SK-N-SH treated with all-trans-retinoic acid at 6 μM for 48 hours (cell line): ENCODE measurements at regions not wholly inside any gene's neighbourhood (a gene's known extent, or its start where the extent isn't known, plus 50 kb on each side); places are given as distances from the start of the nearest gene placed in this dataset.
A peak's percentile ranks its signal among the peaks of the same experiment; 100 is the strongest.

ENCODE experiments used
- ATAC-seq: fragments of 200-7000 bp; cut with Tn5 transposase; 3 replicates; pipeline ENCODE4 v1.9.1; 2020; ENCODE audit warnings: mild to moderate bottlenecking, moderate library complexity
- ARNTL ChIP-seq: fragments of 450-650 bp; formaldehyde crosslinking; IDR thresholded peaks from 2 replicates; pipeline ENCODE4 v1.5.0; 2020; ENCODE audit warnings: low read depth, mild to moderate bottlenecking, moderate library complexity, borderline replicate concordance
- BACH2 ChIP-seq: fragments of 250-450 bp; sonication (Bioruptor Pico); IDR thresholded peaks from 2 replicates; pipeline ENCODE4 v1.9.0; 2021; ENCODE audit warnings: mild to moderate bottlenecking, borderline replicate concordance
- CREB5 ChIP-seq: fragments of 250-450 bp; sonication (Bioruptor Pico); IDR thresholded peaks from 2 replicates; pipeline ENCODE4 v1.5.1; 2020; ENCODE audit warnings: low read depth, mild to moderate bottlenecking, moderate library complexity
- CSDC2 ChIP-seq: fragments of 250-450 bp; sonication (Bioruptor Pico); IDR thresholded peaks from 2 replicates; pipeline ENCODE4 v1.5.0; 2020; ENCODE audit warnings: mild to moderate bottlenecking, moderate library complexity
- CSRNP3 ChIP-seq: fragments of 250-450 bp; sonication (Bioruptor Pico); IDR thresholded peaks from 2 replicates; pipeline ENCODE4 v1.5.1; 2021; ENCODE audit warnings: mild to moderate bottlenecking, moderate library complexity
- ESRRG ChIP-seq: fragments of 250-450 bp; sonication (Bioruptor Pico); IDR thresholded peaks from 2 replicates; pipeline ENCODE4 v1.6.1; 2021; ENCODE audit warnings: mild to moderate bottlenecking
- GLIS3 ChIP-seq: fragments of 250-450 bp; sonication (Bioruptor Pico); IDR thresholded peaks from 2 replicates; pipeline ENCODE4 v1.5.0; 2020; ENCODE audit warnings: mild to moderate bottlenecking, moderate library complexity
- ISL1 ChIP-seq: fragments of 250-450 bp; sonication (Bioruptor Pico); IDR thresholded peaks from 2 replicates; pipeline ENCODE4 v2.1.2; 2022; ENCODE audit warnings: mild to moderate bottlenecking, moderate library complexity
- OSR1 ChIP-seq: fragments of 250-450 bp; sonication (Bioruptor Pico); IDR thresholded peaks from 2 replicates; pipeline ENCODE4 v1.8.0; 2022; ENCODE audit warnings: moderate library complexity, mild to moderate bottlenecking, inconsistent platforms
- POU6F1 ChIP-seq: fragments of 250-450 bp; sonication (Bioruptor Pico); IDR thresholded peaks from 2 replicates; pipeline ENCODE4 v1.8.0; 2021; ENCODE audit warnings: low read depth, mild to moderate bottlenecking, moderate library complexity, borderline replicate concordance
- PPARA ChIP-seq: fragments of 250-450 bp; sonication (Bioruptor Pico); IDR thresholded peaks from 2 replicates; pipeline ENCODE4 v1.5.0; 2020; ENCODE audit warnings: mild to moderate bottlenecking, borderline replicate concordance
- RARB ChIP-seq: fragments of 250-450 bp; sonication (Bioruptor Pico); IDR thresholded peaks from 2 replicates; pipeline ENCODE4 v1.8.0; 2021; ENCODE audit warnings: mild to moderate bottlenecking, moderate library complexity
- SNAI2 ChIP-seq: fragments of 250-450 bp; sonication (Bioruptor Pico); IDR thresholded peaks from 2 replicates; pipeline ENCODE4 v1.5.0; 2020; ENCODE audit warnings: mild to moderate bottlenecking, moderate library complexity
- TCF4 ChIP-seq: fragments of 250-450 bp; sonication (Bioruptor Pico); IDR thresholded peaks from 2 replicates; pipeline ENCODE4 v1.8.0; 2021; ENCODE audit warnings: mild to moderate bottlenecking, moderate library complexity, borderline replicate concordance
- TOX ChIP-seq: fragments of 250-450 bp; sonication (Bioruptor Pico); IDR thresholded peaks from 2 replicates; pipeline ENCODE4 v1.8.0; 2021; ENCODE audit warnings: mild to moderate bottlenecking, moderate library complexity, borderline replicate concordance
- TSHZ2 ChIP-seq: fragments of 250-450 bp; sonication (Bioruptor Pico); IDR thresholded peaks from 2 replicates; pipeline ENCODE4 v1.5.0; 2020; ENCODE audit warnings: mild to moderate bottlenecking, moderate library complexity
- ZC3H10 ChIP-seq: fragments of 250-450 bp; sonication (Bioruptor Pico); IDR thresholded peaks from 2 replicates; pipeline ENCODE4 v1.5.1; 2021; ENCODE audit warnings: mild to moderate bottlenecking, moderate library complexity
- ZFP3 ChIP-seq: fragments of 250-450 bp; sonication (Bioruptor Pico); IDR thresholded peaks from 2 replicates; pipeline ENCODE4 v1.5.0; 2020; ENCODE audit warnings: mild to moderate bottlenecking, moderate library complexity
- ZFP30 ChIP-seq: fragments of 450-650 bp; formaldehyde crosslinking; IDR thresholded peaks from 2 replicates; pipeline ENCODE4 v1.5.0; 2022; ENCODE audit warnings: mild to moderate bottlenecking, moderate library complexity
- ZNF565 ChIP-seq: fragments of 450-650 bp; formaldehyde crosslinking; conservative IDR thresholded peaks from 2 replicates; pipeline ENCODE4 v1.5.0; 2020; ENCODE audit warnings: low read depth, mild to moderate bottlenecking, moderate library complexity
- ZNF70 ChIP-seq: fragments of 450-650 bp; formaldehyde crosslinking; IDR thresholded peaks from 2 replicates; pipeline ENCODE4 v1.5.0; 2020; ENCODE audit warnings: mild to moderate bottlenecking, moderate library complexity
- ZNF8 ChIP-seq: fragments of 450-650 bp; formaldehyde crosslinking; IDR thresholded peaks from 2 replicates; pipeline ENCODE4 v1.5.0; 2020; ENCODE audit warnings: mild to moderate bottlenecking, moderate library complexity

GRCh38 chr2:223508372-223508771 is 93.8 kb downstream of the SCG2 start:
- peak; percentile 94 for ATAC-seq
- TF ChIP-seq TCF4 (CRISPR knock-in tag) = no peak

- ATAC-seq = no peak
- TF ChIP-seq ZFP30 (CRISPR knock-in tag) = no peak
- no peak for TF ChIP-seq RARB (CRISPR knock-in tag)
- TF ChIP-seq, all 23 proteins: peak for 0
Observed at GRCh38 chr2:223510713-223511112, 91.4 kb downstream of the SCG2 start.

GRCh38 chr2:223511168-223511567 is 91.0 kb downstream of the SCG2 start:
- TF ChIP-seq OSR1 (no peak), TSHZ2 (CRISPR knock-in tag) (no peak), ZFP3 (no peak), POU6F1 (CRISPR knock-in tag) (no peak), ZFP30 (CRISPR knock-in tag) (no peak), SNAI2 (no peak), ISL1 (CRISPR knock-in tag) (no peak), CSDC2 (CRISPR knock-in tag) (no peak), BACH2 (CRISPR knock-in tag) (no peak), ARNTL (no peak)
- ATAC-seq = peak; percentile 19; the same call in 1 of the 3 replicates

GRCh38 chr2:223513771-223514455 is 88.2 kb downstream of the SCG2 start:
- TF ChIP-seq ISL1 (CRISPR knock-in tag) (no peak), TOX (CRISPR knock-in tag) (no peak), BACH2 (CRISPR knock-in tag) (no peak), POU6F1 (CRISPR knock-in tag) (no peak), ZFP3 (no peak), PPARA (CRISPR knock-in tag) (no peak), TSHZ2 (CRISPR knock-in tag) (no peak), GLIS3 (no peak), ZNF8 (CRISPR knock-in tag) (no peak), ZNF565 (CRISPR knock-in tag) (no peak), CSDC2 (CRISPR knock-in tag) (no peak), ESRRG (CRISPR knock-in tag) (no peak), RARB (CRISPR knock-in tag) (no peak), ZNF70 (CRISPR knock-in tag) (no peak), TCF4 (CRISPR knock-in tag) (no peak), ARNTL (no peak), CREB5 (CRISPR knock-in tag) (no peak), CSRNP3 (CRISPR knock-in tag) (no peak), OSR1 (no peak), ZC3H10 (CRISPR knock-in tag) (no peak)
- no peak for ATAC-seq
